Activated CD8-positive, alpha-beta memory T cell treated with anti-CD3 and anti-CD28 coated beads, Interleukin-2, amount 50 U/mL, for 1 hour (primary cell): ENCODE measurements at regions not wholly inside any gene's neighbourhood (a gene's known extent, or its start where the extent isn't known, plus 50 kb on each side); places are given as distances from the start of the nearest gene placed in this dataset.

ENCODE experiments used
- DNase-seq: peaks from one replicate; pipeline ENCODE4 v3.0.0-alpha.2; 2020; ENCODE audit errors: extremely low read depth

DNA sequence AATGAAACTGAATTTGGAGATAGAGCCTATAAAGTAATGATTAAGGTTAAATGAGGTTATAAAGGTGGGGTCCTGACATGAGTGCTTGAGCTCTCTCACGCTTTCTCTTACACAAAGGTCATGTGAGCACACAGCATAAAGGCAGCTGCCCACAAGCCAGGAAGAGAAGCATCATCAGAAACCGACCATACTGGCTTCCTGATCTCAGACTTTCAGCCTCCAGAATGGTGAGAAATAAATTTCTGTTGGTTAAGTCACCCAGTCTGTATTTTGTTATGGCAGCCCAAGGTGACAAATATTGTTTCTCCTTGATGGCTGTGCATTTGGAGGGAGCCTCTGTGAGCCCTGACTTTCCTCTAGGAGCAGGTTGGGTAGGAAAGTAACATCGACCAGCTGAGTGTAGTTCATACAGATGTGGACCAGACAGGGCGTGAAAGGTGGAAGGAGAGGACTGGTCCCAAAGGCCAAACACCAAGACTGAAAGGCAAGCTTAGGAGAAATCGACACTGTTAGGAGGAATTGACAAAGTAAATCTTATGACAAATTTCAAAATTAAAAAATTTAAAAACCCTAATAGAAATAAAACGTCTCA is 97.6 kb upstream of the SLC38A2 start:
- peak; percentile 3 for DNase-seq

DNA sequence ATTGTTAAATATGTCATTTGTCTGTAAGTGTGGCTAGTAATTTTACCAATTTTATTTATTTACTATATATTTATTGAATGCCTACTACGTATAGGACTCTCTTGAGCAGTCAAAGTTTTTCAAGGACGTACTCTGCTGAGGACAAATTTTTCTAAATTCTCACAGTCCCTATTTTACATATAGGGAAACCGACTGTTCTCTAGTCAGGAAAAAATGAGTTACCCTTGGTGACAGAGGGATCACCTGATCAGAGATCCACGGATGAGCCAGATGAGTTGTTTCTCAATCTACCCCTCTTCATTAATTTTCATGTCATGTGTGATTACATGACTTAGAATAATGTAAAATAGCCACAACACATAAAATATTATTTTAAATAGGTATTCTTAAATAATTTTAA is 96.2 kb upstream of the SLC38A2 start:
- no peak for DNase-seq

DNA sequence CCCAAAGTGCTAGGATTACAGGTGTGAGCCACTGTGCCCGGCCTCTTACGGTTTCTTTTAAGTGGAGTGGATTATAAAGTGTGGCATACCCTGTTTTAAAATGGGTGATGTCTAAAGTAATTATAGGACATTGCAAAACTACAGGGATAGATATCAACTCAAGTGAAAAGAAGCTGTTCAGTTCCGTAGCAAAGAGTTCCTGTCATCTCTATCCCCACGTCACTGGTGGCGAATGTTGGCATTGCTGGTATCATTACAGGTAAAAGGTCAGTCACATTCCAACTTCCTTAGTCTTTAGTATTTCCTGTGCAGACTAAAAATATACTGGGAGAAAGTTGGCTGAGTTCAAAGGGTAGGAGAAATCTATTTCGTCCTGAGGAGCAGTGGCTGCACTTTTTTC is 95.6 kb upstream of the SLC38A2 start:
- no peak for DNase-seq

DNA sequence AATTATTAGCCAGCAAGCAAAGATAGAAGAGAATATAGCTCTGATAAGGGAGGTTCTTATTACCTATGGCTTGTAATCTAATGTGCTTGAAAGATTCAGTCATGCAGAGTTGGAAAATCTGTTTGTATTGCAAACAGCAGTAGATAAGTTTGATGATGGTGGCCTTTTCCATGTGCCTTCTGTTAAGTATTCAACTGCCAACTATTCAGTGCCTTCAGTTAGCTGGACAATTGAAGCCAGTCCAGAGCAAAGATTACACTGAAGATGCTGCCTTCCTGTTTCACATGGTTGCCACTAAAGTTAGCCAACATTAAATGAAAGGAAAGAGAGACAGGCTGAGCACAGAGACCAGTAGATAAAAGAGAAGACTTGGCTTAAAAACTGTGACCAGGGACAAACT is 92.7 kb upstream of the SLC38A2 start:
- no peak for DNase-seq

DNA sequence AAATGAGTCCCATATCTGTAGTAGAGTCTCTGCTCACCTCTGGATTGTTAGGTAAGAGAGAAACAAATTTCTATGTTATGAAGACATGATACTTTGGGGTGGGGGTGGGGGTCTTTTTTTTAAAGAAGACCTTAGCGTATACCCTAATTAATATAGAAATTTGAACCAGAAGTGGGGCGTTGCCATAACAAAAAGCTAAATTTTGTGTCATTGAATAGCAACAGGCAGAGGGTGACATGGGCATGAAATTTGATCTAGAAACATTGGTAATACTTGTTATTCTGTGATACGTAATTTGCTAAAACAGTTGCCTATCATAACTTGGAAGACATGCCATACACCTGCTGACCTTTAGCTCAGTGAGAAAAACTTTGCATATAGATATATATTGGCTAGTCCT is 92.3 kb upstream of the SLC38A2 start:
- DNase-seq: no peak

DNA sequence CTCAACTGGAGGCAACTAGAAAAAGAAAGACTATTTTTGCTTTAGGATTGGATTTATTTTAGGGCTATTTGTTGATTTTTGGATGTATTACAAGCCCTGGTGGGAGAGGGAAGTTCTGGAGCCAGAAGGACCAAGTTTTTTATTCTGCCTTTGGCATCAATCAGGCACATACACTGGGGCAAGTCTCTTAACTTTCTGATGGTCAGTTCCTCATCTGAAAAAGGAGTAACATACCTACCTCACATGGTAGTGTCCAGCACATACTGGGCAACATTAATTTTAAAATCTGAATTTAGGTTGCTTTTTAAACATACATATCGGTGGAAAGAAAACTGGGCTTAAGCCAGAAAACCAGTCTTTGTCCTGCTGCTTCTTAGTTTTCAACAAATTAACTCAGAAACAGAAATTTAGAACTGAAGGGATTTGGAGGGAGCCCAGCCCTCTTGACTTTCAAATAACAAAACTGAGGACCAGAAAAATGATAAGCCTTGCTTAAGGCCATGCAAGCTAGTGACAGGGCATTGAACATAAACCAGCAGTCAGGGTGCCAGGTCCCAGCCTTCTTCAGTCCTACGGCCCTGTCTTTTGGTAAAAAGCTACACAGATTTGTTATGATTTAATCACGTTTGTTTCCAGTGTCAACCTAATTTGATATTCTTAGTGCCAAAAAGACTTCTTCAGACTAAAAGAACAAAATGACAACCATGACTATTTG is 90.2 kb upstream of the SLC38A2 start:
- no peak for DNase-seq

DNA sequence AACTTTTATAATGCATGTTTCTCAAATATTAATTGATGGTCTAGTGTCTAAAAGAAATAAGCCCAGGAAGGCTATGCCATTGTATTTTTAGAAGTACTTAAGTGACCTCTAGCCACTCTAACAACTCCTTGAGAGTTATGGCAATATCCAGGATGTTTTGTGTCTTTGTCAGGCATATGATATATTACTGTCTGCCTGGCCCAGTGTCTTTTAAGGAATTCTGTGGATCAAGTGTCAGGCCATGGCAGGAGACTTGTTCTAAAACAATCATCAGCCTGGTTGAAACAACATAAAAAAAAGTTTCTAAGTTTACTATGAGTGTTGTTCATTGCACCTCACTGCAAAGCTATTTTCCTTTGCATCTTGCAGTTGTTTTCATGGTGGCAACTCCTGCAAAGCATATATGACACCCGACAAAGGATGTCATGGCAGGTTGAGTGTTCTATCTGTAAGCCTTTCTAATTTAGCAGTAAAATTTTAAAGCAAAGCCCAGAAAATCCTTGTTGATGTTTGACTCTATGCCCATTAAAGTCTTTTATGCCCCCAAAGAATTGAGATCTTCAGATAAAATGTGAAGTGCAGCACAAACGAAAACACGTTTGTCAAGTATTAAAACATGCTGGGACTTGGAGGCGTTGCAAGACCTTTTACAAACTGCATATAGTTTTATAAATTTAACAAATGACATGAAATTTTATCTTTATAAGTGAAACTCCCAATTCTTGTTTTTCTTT is 89.5 kb upstream of the SLC38A2 start:
- no peak for DNase-seq

DNA sequence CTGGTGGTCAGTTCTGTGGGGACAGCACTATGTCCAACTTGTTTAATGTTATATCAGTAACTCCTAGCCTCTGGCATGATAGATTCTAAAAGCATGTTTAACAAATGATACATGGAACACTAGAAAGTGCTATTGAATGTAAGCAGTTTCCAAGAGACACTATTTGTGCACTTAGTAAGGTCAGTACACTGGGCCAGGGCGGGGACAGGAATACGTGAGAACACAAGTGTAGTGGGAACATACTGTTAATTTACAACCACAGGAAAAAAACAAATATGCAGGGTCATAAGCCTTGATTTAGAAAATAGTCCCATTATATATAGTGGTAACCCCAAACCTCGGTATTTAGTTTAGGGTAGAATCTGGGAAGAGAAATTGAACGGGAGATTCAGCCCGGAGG is 88.9 kb upstream of the SLC38A2 start:
- DNase-seq: no peak

DNA sequence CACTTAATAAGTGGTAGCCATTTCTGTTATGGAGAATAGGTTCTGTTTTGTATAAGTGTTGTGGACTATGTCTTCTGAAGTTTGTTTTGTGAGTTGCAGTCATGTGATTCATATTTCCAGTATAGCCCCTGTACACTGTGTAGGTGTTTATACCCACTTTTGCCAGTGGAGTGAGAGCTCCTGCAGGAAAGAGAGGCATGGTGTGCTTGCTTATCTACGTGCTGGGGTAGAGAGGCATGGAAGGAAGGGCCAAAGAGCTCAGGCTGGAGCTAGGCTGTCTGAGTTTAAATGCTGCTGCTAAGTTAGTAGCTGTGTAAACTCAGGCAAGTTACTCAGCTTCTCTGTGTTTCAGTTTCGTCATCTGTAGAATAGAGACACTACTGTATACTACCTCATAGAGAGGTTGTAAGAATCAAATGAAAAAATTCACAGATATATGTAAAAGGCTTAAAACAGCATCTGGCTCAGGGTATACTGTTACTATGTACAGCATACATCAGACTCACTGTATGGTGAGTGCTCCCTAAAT is 88.2 kb upstream of the SLC38A2 start:
- DNase-seq: no peak

DNA sequence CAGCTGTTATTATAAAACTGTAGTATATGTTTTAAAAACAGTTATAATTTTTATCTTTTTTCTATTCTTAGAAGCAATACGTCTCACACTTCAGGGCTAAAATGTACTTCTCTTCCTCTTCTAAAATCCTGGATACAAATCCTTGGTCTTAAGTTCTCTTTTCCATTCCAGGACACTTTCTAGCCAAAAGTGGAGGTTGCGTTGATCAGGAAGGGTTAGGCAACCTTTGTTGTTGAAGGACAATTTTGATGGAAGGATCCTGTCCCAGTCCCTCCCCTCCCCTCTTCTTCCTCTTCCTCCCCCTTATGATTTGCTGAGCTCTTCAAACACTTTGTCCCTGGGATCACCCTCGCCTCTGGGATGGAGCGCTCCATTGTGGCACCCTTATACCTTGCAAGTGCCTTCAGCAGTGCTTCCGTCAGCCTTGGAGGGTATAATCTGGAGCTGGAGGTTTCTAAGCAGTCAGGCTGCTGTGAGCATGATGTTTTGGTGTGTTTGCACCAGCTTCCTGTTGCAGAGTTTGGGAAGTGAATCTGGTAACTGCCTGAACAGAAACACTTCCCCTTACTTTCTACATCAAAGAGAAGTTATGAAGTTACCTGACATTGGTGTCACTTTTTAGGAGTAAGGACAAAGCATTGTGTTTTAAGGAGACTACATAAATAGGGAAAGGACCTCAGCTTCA is 87.4 kb upstream of the SLC38A2 start:
- DNase-seq: no peak

DNA sequence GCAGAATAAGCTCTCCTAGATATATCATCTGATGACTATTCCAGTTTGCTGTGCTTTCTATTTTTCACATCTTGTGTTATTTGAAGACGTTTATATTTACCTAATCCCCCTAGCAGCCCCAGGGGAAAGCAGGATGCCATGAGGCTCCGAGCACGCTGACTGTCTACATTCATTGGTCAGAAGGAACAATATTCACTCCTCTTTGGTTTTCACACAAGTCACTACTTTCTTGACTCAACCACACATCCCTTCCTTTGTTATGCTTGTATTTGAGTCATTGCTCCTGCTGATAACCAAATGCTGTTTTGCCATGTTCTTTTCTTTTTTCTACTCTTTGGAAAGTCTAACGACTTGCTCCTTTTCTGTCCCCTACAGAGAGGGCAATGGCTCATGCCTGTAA is 86.5 kb upstream of the SLC38A2 start:
- DNase-seq: no peak

DNA sequence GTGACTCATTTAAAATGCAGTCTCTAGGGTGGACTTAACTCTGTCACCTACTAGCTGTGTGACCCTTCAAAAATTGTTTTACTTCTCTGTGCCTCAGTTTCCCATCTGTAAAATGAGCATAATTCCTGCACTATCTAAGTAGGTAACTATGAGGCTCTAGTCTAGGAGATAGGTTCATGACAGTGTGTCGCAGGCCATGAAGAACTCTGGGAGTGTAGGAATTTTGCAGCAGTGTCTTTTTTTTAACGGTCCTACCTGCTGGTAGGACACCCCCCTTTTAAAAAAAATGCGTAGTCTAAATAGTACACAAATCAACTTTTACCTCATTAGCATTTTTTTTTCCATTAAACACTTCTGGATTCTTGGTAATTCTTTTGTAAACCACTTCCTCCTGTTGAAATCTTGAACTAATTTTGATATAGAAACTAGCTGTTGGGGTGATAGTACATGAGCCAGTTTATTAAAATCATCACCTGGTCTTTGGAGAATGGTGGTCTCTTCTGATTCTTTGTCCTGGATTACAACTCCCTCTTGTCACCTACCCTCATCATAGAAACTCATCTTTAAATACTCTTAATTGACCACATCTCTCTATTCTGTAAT is 86.0 kb upstream of the SLC38A2 start:
- no peak for DNase-seq

DNA sequence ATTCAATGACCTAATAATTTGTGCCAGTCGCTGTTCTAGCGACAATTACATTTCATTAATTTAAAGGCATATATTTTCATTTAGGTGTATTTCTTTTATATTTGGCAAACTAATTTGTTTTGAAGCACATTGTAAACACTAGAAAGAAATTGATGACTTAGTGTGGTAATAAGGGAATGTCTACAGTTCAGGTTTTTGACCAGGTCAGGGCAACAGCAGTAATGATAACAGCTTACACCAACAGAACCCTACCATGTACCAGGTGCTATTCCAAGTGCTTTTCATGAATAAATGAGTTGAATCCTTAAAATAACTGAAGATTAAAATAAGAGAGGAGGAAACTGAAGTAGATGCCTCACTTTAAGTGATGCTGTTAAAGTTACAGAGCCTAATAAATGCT is 85.4 kb upstream of the SLC38A2 start:
- no peak for DNase-seq

DNA sequence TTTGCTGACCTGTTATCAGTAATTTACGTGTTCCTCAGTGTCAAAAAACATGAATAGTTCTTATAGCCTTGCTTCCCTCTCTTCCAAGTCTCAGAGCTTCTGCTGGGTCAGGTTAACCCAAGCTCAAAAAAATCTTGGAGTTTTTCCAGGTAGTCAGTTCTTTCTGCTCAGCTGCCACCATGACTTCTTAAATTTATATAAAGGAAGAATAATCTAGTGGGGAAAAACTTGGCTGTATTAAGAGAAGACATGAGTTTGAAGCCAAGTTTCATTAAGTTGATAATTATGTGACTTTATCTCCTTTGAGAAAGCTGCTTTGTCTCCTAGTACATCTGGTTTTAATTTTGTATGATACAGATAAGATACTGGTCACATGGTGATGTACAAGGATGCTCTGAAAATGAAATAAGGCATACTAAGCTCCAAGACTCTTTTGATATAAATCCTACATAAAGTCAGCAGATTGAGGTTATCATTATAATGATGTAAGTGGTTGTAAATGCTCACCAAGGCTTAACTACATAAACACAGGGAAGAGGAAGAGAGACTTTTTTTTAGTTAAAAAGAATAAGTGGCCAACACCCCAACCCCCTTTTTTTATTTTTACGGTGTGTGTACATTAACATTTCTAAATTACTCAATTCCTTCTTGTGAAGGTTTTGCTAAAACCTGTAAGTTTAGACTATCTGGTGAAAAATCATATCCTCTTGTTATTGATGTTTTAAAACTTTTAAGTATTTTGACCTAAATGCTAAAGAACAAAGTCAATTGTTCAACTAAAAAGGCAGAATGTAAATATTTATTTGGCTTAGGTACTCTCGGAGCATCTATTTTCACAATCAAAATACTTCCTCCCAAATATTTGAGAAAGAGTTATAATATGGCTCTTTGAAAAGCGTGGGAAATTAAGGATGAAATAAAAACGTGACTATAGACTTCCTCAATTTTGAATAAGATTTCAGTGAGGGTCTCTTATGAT is 84.1 kb upstream of the SLC38A2 start:
- no peak for DNase-seq

DNA sequence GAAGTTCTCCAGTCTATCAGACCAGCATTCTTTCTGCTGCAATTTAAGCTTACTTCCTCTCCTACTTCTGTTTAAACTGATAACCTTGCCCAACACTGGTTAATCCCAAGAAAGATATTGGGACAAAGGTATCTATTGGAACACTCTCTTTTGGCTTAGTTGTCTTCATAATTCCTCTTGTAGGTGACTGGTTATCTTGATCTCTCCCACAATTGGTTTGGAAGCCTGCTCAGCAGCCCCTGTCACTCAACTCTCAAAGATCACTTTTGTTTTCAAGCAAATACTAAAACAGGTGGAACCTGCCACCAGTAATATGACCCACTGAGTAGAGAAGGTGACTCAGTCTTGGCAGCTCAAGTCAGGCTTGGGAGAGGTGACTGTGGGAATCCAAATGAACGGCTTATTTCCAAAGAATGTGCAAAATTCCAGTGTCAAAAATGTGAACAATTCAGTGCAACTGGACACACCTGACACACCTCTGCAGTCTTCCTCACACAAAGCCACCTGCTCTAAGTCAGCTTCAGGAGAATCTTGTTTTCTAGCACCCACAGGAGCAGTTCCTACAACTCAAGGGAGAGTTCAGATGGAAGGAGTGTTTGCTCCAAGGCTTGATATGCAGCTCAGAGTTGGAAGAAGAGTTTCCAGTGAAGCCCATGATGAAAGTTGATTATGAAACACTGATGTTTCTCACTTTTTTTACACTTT is 83.2 kb upstream of the SLC38A2 start:
- DNase-seq: no peak

DNA sequence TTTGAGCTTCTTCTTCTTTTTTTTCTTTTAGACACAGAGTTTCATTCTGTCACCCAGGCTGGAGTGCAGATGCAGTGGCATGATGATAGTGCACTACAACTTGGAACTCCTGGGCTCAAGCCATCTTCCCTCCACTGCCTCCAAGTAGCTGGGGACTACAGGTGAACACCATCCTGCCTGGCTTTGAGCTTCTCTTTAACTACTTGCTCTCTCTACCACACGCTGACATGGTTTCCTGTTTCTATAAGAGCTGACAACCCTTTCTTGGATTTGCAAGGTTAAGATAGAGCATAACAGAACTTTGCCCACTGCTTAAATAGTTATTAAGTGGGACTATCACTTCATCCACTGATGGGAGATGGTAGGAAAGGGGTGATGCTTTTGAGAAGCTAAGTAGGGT is 82.4 kb upstream of the SLC38A2 start:
- DNase-seq: no peak

DNA sequence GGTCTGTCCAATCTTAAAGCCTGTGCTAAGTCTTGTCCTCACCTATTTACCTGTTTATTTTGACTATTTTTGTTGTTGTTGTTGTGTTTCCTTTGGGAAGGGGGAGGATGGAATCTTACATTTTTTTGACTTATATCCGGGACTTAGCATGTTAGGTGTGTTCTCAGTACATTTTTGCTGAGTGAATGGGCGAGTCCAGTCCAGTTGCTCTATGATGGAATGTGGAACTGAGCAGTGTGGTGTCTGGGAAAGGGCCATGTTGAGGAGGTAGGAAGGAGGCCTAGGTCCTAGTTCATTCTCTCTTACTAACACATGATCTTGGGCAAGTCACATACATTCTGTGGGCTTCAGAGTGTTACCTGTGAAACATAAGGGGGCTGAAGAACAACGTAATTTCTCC is 80.9 kb upstream of the SLC38A2 start:
- DNase-seq: no peak

DNA sequence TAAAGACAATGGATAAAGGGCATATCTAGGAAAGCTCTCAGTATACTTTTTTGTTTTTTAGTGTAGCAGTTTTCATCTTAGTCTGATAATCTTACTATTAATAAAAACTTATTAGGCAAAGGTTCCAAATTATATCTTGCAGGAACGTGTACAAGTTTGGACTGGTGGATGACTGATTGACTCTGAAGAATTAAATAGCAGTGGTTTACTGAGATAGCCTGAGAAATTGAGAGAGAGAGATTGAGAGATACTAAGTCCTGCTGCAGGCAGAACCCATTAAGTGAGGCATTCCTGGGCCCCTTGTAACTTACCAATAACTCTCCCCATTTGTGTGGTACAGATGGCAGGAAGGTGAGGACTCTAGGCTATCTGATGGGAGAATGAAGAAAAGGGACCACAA is 80.2 kb upstream of the SLC38A2 start:
- DNase-seq: no peak

DNA sequence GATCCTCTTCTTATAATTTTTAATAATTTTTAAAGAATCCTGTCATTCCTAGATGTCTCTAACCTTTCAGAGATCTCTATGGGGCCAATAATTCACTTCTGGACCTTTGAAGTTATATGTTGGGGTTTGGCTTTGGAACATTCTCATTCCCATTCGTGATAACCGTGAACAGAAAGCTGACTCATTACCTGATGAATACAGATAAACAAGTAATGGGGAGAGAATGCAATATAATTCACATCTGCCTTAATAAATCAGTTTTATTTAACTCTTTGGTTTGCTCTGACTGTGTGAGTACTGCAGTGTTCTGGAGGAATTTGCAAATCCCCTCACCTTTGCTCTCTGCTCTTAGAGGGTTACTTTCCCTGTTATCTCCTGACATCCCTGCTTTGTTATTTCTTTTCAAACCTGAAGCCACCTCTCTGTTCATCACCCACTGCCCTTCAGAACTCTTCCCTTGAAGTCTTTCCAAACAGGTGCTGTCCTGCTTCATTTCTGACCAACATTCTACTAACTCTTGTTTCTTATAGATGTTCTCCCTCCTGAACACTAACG is 79.6 kb upstream of the SLC38A2 start:
- DNase-seq: no peak
